MV-4-11 (cell line): ENCODE measurements at regions not wholly inside any gene's neighbourhood (a gene's known extent, or its start where the extent isn't known, plus 50 kb on each side); places are given as distances from the start of the nearest gene placed in this dataset.
A peak's percentile ranks its signal among the peaks of the same experiment; 100 is the strongest.

ENCODE experiments used
- DNase-seq: peaks from one replicate; lab custom pipeline; 2025; lab: John Stamatoyannopoulos, UW

DNA sequence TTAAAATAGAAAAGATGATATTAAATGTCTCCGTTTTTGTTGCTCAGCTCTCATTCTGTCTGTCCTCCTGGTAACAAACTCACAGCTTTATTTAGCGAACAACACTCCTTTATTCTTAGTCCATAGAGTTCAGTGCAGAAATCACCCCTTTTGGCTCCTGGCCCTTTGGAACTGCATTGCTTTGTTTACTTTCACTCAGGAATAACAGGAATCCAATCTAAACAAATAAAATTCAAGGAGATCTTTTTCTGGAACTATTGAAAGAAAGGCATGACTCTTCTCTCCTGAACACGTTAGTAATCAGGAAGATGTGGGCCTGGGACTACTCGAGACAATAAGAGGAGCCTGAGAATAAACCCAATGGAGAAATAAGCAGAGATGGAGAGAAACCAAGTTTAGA is 409.2 kb downstream of the DIPK2A start:
- DNase-seq, result no peak

DNA sequence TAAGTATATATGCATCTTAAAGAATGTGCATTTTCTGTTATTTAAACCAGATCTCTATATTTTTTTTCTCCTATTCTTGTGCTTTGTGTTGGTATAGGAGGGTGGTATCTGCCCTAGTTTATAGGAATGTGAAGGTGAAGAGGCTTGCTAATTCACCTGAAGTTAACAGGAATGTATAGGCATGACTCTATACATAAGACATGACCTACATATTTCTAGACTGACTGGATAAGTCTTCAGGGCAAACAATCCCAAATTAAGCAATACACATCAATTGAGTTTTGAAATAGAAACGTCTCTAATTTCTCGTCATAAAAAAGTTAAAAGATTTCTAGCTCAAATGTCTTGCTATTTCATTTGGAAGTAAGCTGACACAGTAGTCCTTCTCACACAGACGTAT is 410.0 kb downstream of the DIPK2A start:
- no peak for DNase-seq

DNA sequence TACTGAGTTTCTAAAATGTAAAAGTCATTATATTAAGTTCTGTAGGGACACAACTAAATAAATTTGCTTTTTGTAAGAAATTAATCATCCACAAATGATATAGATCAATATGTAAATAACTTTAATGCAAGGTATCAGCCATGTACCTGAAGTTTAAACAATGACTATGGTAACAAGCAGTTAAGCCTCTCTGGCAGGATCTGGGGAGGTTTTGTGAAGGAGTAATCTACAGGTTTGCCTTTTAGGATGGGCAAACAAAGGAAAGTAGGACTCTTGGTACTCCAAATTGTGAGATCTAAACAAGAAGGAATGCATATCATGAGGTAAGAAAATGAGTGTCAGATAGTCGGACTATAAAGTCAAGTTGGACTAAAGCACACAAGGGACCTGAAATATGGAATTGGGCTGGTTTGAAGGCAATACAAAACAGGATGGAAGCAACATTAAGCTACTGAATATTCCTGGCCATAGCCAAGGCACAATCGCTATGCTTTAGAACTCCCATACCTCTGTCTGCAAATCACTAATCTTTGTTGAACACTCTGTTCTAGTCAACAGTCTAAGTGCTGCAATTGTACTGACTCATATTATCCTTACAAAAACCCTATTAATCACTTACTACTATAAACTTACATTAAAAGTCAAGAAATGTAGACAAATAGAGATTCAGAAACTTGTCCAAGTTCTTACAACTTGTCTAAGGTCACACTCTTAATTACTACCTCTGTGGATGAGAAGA is 412.8 kb downstream of the DIPK2A start:
- DNase-seq, result no peak

DNA sequence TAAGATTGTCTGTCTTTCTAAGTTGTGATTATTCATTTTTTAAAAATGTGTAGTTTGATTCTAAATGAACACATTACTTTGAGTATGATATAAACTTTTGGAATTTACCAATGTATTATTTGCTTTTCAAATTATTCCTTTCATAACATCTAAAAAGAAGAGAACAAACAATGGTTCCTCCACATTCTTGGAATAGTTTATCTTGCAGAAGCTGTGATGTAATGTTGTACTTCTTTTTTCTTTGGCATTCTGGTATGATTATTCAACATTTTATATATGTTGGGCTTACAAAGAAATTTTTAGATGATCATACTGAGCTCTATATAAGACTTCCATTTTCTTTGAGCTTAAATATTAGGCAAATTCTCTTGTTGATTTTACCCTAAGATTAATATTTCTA is 419.2 kb downstream of the DIPK2A start:
- DNase-seq, result no peak

DNA sequence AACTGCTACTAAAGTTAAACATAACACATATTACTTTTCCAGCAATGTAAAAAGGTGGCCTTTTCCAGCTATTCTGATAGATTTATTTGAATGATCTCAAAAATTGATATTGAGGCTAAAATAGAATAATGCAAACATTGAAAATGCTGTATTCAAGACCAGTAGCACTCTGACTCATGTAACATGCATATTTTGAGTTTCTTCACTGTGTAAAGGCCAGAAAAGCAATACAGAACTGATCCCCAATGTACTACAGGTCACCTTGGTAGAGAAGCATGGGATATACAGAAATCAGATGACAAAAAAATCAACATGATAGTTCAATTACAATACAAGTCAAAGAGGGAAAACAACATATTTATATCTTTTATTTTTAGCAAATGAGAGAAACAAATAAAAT is 419.6 kb downstream of the DIPK2A start:
- DNase-seq, result no peak

DNA sequence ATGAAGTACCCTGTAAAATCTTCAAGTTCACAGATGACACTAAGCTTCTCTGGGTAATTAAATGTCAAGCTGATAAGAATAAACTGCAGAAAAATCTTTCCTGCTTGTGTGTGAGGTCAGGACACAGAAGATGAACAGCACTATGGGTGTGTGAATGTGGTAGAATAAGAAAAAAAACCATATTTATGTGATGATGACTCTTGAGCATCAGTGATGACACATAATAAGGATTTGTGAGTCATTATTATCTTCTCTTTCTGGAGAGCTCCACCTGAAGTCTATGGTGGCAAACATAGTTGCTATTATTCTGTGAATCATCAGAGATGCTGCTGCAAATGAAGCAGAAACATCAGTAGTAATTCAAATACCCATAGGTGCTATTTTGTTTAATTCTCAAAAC is 422.4 kb downstream of the DIPK2A start:
- DNase-seq, result no peak

DNA sequence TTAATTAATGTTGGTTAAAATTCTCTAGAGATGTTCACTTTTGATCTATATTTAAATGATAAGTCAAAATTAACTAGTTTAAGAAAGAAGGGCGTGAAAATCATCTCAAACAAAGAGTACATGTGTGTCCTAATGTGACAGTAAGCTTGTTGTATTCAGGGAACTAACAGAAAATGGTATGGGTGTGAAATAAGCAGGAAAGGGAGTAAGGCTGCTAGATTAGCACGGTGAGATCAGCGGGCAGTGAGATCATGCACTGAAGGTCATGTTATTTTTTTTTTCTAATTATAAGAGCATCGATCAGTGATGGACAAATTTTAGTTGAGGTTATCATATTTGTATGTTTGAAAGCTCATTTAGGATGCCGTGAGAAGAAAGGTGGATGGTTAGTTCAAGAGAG is 430.8 kb downstream of the DIPK2A start:
- DNase-seq, result no peak

DNA sequence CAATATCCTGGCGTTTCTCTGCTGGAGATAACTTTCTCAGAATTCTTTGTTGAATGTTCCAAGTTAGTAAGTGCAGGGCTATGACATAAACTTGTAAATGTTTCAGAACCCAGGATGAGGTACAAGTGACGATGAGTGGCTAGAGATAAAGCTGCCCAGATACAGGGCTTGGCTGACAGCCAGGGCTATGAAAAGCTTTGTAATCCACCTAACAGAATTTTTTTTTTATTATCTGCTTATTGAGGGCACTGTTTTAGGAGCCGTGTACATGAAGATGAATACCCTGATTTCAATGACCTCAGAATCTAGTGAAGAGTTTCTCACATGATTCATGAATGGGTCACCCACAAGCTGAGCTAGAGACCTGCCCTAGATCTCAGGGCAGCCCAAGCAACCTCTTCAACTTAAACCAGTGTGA is 431.4 kb downstream of the DIPK2A start:
- DNase-seq, result no peak

DNA sequence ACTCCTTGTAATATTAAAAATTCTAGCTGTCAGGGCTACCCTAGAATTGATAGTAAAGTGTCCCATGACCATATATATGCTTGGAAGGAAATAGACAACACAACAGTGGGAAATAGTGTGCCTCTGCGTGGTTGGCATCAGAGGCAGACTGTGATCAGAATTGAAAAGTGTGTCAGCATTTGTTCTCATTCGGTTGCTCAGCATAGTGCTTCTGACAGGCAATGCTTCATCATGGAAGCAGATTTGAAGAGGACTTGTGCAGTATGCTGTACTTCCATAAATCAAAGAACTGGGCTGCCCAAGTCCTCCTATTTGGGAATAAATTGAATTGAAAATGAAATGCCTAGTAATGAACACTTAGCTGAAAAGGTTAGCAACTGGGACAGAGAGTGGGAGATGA is 435.7 kb downstream of the DIPK2A start:
- no peak for DNase-seq

DNA sequence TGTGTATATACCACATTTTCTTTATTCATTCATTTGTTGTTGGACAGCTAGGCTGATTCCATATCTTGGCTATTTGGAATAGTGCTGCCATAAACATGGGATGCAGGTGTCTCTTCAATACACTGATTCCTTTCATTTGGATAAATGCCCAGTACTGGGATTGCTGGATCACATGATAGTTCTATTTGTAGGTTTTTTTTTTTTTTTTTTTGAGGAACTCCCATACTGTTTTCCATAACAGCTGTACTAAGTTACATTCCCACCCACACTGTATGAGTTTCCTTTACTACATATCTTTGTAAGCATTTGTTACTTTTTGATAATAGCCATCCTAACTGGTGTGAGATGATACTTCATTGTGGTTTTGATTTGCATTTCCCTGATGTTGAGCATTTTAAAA is 437.7 kb downstream of the DIPK2A start:
- no peak for DNase-seq

DNA sequence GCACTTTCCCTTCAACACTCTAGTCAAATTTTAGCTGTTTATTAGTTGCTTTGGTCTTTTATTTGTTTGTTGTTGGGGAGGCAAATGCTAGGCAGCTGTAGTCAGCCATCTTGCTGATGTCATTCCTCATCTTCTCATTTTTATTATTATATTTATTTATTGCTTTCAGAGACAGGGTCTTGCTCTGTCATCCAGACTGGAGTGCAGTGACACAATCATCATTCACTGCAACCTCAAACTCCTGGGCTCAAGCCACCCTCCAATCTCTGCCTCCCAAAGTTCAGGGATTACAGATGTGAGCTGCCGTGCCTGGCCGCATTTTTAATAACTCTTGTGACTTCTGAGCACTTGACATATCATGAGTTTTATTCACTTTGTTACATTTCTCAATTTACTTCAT is 441.4 kb downstream of the DIPK2A start:
- DNase-seq, result no peak

DNA sequence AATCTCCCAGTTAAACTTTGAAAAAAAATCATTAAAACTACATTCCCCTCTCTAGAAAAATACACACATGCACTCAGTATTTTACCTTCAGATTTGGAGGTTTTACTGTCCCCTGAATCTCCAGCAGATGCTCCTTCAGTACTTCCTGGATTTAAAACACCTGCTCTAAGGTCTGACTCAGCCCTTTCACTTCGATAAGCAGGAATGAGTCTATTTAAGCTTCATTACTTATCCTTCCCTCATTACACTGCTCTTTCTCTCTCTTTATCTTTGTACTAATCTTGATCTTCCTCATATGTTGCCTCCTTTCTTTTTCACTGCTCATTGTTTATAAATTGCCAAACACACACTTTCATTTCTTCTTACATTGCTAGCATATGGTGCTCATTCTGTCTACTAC is 443.9 kb downstream of the DIPK2A start:
- DNase-seq, result no peak

DNA sequence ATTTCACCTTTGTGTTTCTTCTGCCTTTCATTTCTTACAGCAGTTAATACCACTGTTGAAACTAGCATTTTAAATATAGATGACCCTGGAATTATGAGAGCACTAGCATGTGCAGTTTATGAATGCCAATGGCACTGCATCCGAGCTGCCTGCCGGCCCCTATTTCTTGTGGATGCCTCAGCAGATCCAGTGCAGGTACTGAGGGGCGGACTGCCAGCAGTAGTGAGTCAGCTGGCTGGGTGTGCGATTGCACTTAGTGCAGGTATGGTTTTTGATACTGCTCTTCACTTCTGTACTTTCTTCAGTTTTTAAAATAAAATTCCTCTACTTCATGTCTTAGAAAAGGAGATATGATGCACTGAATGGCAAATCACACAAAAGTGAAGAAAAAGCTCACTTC is 453.0 kb downstream of the DIPK2A start:
- no peak for DNase-seq

DNA sequence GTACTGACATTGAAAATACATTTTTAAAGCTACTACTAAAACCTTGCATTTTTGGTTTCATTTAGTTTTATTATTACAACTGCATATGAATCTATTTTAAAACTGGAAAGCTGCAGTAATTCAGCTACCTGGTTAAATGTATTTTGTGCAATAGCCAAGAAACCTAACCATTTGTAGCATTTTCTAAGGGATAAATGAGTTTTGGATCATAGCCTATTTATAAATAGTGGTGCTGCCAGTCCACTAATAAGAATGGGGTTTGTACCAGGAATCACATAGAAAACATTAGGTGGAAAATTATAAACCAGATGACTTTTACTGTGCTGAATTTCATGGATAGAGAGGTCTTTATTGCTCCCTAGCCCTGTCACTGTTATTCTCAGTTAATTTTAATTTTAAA is 454.7 kb downstream of the DIPK2A start:
- no peak for DNase-seq

DNA sequence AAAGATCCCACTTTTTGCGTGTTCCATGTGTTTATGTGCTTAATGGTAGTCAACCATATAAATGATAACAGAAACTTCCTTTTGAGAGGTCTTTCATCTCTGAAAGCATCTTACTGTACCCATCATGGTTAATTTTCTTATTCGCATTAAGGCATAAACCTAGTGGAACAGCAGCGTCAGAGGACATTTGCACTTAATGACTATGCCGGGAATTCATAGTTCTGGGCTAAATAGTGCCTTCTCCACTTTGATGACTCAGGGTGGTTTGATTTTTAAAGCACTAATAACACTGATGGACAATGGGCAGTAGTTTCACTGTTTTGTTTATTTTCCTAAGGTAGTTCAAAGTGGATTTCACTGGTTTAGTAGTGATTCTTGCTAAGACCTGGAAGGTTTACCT is 455.3 kb downstream of the DIPK2A start:
- DNase-seq, result no peak

DNA sequence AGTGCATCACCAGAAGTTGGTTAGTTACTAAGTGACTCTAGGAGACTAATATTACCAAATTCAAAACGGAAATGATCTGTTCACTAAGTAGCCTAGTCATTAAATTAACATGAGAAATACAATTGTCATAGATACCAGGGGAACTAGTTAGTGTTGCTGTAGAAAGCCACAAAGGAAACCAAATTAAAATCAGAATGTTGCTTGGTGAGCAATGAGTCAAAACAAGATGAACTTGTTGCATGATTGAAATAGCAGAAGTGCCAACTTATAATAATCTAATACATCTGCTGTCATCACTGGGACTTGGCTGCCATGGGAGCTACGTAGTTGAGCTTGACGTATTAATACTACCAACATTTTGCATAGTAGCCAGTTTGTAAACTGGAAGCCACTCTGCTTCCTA is 458.1 kb downstream of the DIPK2A start:
- peak; percentile 9 for DNase-seq

DNA sequence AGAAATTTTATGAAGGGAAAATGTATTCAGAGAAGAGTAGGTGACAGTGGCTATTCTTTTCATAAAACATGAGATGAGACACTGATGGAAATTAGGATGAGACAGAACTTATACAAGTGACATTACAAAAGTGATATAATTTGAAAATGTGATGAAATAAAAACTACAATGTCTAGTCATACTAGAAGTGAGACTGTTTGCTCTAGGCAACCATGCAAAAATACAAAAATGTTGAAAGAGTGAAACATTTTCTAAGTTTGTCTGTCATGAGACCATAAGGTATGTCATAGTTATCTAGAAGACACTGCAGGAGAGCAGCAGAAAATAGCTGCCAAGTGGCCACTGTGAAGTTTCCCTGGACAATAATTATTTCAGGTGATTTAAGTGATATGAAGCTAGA is 459.5 kb downstream of the DIPK2A start:
- DNase-seq, result no peak

DNA sequence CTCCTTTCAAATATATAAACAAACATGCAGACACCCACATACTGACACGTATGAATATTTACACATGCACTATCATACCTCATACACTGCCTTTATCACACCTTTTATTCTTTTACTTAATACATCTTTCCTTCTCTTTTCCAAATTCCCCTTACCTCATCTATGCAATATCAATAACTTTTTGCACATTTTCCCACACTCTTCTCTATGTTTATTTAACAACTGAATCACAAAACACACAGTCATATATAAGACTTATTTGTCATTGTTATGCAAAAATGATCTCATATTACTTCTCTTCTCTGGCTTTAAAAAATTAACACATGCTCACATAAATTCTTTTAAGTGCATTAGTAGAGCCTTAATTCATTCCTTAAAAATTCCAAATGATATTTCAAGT is 461.4 kb downstream of the DIPK2A start:
- no peak for DNase-seq

DNA sequence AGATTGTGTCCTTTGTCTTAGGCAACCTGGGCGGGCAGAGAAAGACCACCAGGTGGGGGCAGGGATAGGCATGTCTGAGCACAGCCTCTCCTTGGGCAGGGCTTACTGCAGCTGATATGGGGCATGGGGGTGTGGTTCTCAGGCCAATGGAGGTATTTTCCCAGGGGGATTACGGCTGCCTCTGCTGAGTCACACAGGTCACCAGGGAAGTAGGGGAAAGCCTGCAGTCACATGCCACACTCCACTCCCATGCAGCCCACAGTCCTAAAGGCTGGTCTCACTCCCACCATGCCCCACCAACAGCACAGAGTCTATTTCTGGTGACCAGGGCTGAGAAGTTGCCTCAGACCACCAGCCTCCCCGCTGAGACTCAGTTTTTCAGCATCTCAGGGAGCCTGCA is 466.4 kb downstream of the DIPK2A start:
- no peak for DNase-seq

DNA sequence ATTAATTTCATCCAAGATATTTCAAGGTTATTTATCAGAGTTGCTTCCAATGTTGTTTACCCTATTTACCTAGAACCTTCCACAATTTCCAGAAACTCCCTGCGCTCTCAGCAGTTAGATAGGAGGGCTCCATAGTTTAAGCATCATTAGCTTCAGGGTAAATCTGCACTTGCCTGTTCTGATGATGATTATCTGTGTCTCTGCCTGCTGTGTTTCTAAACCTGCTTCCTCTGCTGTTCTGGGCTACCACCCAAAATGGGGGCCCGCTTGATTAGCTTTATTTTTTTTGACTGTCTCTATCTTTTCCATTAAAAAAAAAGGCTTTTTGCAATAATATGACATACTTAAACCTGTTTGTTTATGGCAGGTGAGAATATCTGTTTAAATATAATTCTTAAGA is 472.4 kb downstream of the DIPK2A start:
- no peak for DNase-seq

DNA sequence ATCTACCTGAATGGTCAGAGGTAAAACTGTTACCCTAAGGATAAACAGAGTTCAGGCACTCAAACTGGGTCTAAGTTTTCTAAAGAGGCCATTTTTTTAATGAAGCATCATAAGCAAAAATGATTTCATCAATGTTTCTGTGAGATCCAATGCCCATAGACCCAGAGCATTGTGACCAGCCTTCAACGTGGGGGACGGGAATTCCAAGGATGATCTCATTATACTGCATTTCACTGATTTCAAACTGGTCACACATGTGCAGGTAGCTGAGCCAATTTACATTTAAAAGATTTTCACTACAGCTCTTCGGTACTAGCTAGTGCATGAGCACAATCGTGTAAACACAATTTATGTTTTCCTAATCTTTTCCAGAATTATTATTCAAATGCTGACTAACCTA is 472.9 kb downstream of the DIPK2A start:
- DNase-seq, result no peak

DNA sequence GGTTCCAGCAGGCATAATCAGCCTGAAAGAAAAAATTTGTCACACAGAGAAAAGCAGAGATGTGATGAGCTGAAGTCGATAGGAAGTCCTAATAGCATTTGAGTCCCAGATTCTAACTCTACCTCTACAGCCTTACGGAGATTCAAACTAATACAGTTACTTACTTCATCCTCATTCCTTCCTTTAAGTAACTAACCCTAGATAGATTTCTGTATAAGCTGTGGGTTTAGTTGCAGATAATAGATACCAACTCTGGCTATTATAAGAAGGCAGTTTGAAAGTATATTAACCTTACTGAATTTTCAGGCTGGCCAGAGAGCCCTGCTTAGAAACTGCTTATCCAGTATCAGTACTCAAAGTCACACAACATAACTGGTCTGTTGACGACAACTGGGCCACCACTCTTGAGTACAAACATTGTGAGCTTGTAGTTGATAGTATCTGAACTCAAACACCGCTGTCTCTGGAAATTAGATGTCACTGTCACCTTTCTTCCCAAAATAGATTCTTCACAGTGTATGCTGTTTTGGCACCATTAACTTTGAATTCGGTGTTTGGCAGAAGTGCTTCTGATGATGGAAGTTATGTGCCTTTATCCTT is 484.3 kb downstream of the DIPK2A start:
- DNase-seq, result no peak

DNA sequence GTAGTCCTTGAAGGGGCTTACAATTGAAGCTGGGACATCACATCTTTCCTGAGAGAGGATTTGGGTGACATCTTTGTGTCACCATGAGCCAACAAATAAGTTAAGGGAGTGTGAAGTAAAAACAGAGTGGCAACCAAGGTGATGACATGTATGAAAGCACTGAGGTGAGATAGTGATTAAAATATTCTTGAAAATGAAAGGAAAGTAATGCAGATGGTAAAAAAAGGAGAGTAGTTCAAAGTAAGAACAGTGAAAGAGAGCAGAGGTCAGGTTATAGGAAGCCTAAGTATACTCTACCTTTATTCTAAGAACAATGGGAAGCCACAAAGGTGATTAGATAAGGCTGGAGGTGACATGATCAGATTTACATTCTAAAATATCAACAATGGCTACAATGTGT is 486.1 kb downstream of the DIPK2A start:
- DNase-seq, result no peak

DNA sequence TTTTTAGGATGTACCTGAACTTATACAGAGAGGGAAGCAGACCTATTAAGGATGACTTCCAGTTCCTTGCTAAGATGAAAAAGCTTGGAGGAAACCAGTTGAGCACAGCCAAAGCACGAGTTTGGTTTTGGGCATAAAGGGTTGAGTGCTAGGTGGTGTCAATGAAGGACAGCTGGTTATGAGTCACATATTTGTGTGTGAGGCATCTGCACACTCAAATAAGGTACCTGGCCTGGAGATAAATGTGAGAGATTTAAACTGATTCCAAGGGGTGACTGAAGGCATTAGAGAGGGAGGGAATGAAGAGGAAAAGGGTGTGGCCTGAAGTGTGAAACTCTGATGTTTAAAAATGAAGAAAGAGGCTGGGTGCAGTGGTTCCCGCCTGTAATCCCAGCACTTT is 486.7 kb downstream of the DIPK2A start:
- DNase-seq, result no peak
